Endodermal cell (in vitro differentiated cells): ENCODE measurements at regions not wholly inside any gene's neighbourhood (a gene's known extent, or its start where the extent isn't known, plus 50 kb on each side); places are given as distances from the start of the nearest gene placed in this dataset.
"Not testable (repeated sequence)": the region's sequence is repeated elsewhere in the genome, so short reads cannot be mapped to it uniquely, and the experiment has no call there.

Source experiments
- DNase-seq: peaks from one replicate; pipeline ENCODE4 v3.0.0-alpha.2; 2017
- H3K27ac ChIP-seq: 2 replicates; pipeline ENCODE4 v1.5.1; 2013; ENCODE audit warnings: mild to moderate bottlenecking, low read depth, low read length, moderate library complexity
- H3K27me3 ChIP-seq: 2 replicates; pipeline ENCODE4 v1.6.1; 2013; ENCODE audit warnings: mild to moderate bottlenecking, low read length, moderate library complexity; ENCODE audit not compliant: insufficient read depth, control insufficient read depth, poor library complexity, severe bottlenecking
- H3K36me3 ChIP-seq: 2 replicates; pipeline ENCODE4 v1.7.0; 2013; ENCODE audit warnings: mild to moderate bottlenecking, low read length, moderate library complexity; ENCODE audit not compliant: control insufficient read depth, insufficient read depth
- H3K4me1 ChIP-seq: one replicate; pipeline ENCODE4 v1.7.0; 2013; ENCODE audit warnings: low read length; ENCODE audit not compliant: control insufficient read depth, insufficient read depth
- H3K4me3 ChIP-seq: 2 replicates; pipeline ENCODE4 v1.5.1; 2013; ENCODE audit warnings: mild to moderate bottlenecking, low read length, moderate library complexity
- H3K9ac ChIP-seq: 2 replicates; pipeline ENCODE4 v1.6.1; 2013; ENCODE audit warnings: mild to moderate bottlenecking, low read length, moderate library complexity; ENCODE audit not compliant: poor library complexity, severe bottlenecking; ENCODE audit errors: extremely low read depth
- H3K9me3 ChIP-seq: 2 replicates; pipeline ENCODE4 v1.6.1; 2013; ENCODE audit warnings: mild to moderate bottlenecking, low read length, moderate library complexity; ENCODE audit not compliant: control insufficient read depth
- H3K27ac Mint-ChIP-seq: 2 replicates; pipeline ENCODE4 v1.8.0; 2020; ENCODE audit warnings: mixed read lengths
- H3K27me3 Mint-ChIP-seq: 2 replicates; pipeline ENCODE4 v1.8.0; 2021; ENCODE audit warnings: mild to moderate bottlenecking, mixed read lengths; ENCODE audit not compliant: insufficient read depth
- H3K36me3 Mint-ChIP-seq: 2 replicates; pipeline ENCODE4 v1.8.0; 2020; ENCODE audit warnings: low read depth, mixed read lengths
- H3K4me1 Mint-ChIP-seq: 2 replicates; pipeline ENCODE4 v1.8.0; 2020; ENCODE audit warnings: mixed read lengths
- H3K4me3 Mint-ChIP-seq: 2 replicates; pipeline ENCODE4 v1.8.0; 2020; ENCODE audit warnings: mild to moderate bottlenecking, moderate library complexity, mixed read lengths
- H3K9me3 Mint-ChIP-seq: 2 replicates; pipeline ENCODE4 v1.8.0; 2020; ENCODE audit warnings: mild to moderate bottlenecking, mixed read lengths
- CTCF ChIP-seq: fragments of 200-600 bp; sonication (generic); conservative IDR thresholded peaks from 2 replicates; pipeline ENCODE4 v1.5.0; 2021; ENCODE audit warnings: antibody characterized with exemption, mild to moderate bottlenecking
- WGBS, 2 experiments: methylation state at CpG; one replicate each; pipeline versions ENCODE4 v1.1.5 to v1.1.7; 2013; ENCODE audit warnings: missing lambda C conversion rate in 2 of 2, mixed read lengths in 1 of 2; ENCODE audit not compliant: insufficient coverage in 1 of 2, insufficient read length in 1 of 2; 5-methylcytosine and 5-hydroxymethylcytosine counted together

GRCh38 chr7:131935180-131935579 lies 378.8 kb upstream of the PODXL start:
- Histone ChIP-seq H3K4me3 (no peak overlapping the region), H3K4me1 (no peaks in the 10 kb centered on the region), H3K9ac (no peak overlapping the region), H3K36me3 (no peaks in the 10 kb centered on the region), H3K27ac (no peak overlapping the region), H3K27me3 (no peaks in the 10 kb centered on the region), H3K9me3 (no peaks in the 10 kb centered on the region)
- peak; percentile 48 for DNase-seq
- H3K27ac Mint-ChIP-seq = no peak overlapping the region
- H3K4me1 Mint-ChIP-seq = no peaks in the 10 kb centered on the region
- H3K4me3 Mint-ChIP-seq = no peak overlapping the region
- H3K36me3 Mint-ChIP-seq = no peaks in the 10 kb centered on the region
- no peaks in the 10 kb centered on the region for H3K9me3 Mint-ChIP-seq
- WGBS, 2 experiments = 63 to 89% methylated on average over 1 to 3 of the region's 3 CpGs
- peaks cover 4% of the 10 kb centered on the region for H3K27me3 Mint-ChIP-seq
- TF ChIP-seq CTCF = peak; percentile 30

- H3K4me3 ChIP-seq = no peak overlapping the region
- no peaks in the 10 kb centered on the region for H3K36me3 Mint-ChIP-seq
Measured at GRCh38 chr7:131934452-131934851, 378.0 kb upstream of the PODXL start.

GRCh38 chr7:131933751-131934289 lies 377.4 kb upstream of the PODXL start:
- DNase-seq = peak; percentile 13
- no peak for TF ChIP-seq CTCF
- H3K4me3 Mint-ChIP-seq = no peak overlapping the region
- 84 to 87% methylated on average over 3 to 6 of the region's 6 CpGs for WGBS, 2 experiments
- H3K4me3 ChIP-seq = no peak overlapping the region
- H3K36me3 Mint-ChIP-seq = no peaks in the 10 kb centered on the region
- no peaks in the 10 kb centered on the region for H3K27me3 ChIP-seq
- H3K9ac ChIP-seq = no peak overlapping the region
- H3K36me3 ChIP-seq = no peaks in the 10 kb centered on the region
- peaks cover 4% of the 10 kb centered on the region for H3K27me3 Mint-ChIP-seq
- no peaks in the 10 kb centered on the region for H3K9me3 ChIP-seq
- H3K4me1 Mint-ChIP-seq = no peaks in the 10 kb centered on the region
- no peak overlapping the region for H3K27ac Mint-ChIP-seq
- H3K27ac ChIP-seq = no peak overlapping the region
- H3K9me3 Mint-ChIP-seq = no peaks in the 10 kb centered on the region
- no peaks in the 10 kb centered on the region for H3K4me1 ChIP-seq

More at GRCh38 chr7:131934452-131934851, 378.0 kb upstream of the PODXL start:
- no peak overlapping the region for H3K9ac ChIP-seq
- no peaks in the 10 kb centered on the region for H3K4me1 Mint-ChIP-seq
- no peaks in the 10 kb centered on the region for H3K36me3 ChIP-seq
- no peak overlapping the region for H3K4me3 Mint-ChIP-seq
- no peak overlapping the region for H3K27ac Mint-ChIP-seq
- H3K27me3 ChIP-seq = no peaks in the 10 kb centered on the region
- H3K27me3 Mint-ChIP-seq = peaks cover 4% of the 10 kb centered on the region
- H3K9me3 Mint-ChIP-seq = no peaks in the 10 kb centered on the region
- no peak overlapping the region for H3K27ac ChIP-seq
- no peak for DNase-seq
- no peak for TF ChIP-seq CTCF
- H3K9me3 ChIP-seq = no peaks in the 10 kb centered on the region
- 89 to 100% methylated on average over 1 to 3 of the region's 3 CpGs for WGBS, 2 experiments
- no peaks in the 10 kb centered on the region for H3K4me1 ChIP-seq

- not testable (repeated sequence) for H3K27ac Mint-ChIP-seq, H3K27me3 Mint-ChIP-seq, H3K9me3 Mint-ChIP-seq, H3K4me1 Mint-ChIP-seq, H3K36me3 Mint-ChIP-seq, H3K27me3 ChIP-seq, H3K4me3 Mint-ChIP-seq, H3K9ac ChIP-seq, H3K27ac ChIP-seq, H3K9me3 ChIP-seq, DNase-seq, H3K36me3 ChIP-seq, H3K4me3 ChIP-seq, H3K4me1 ChIP-seq
- 94% methylated on average over 2 of the region's 2 CpGs; no CpG with 5 or more reads in 1 of the 2 experiments for WGBS, 2 experiments
Measured at GRCh38 chr7:131933219-131933618, 376.8 kb upstream of the PODXL start.
